ENCODE measurements at regions not wholly inside any gene's neighbourhood (a gene's known extent, or its start where the extent isn't known, plus 50 kb on each side); places are given as distances from the start of the nearest gene placed in this dataset.

- TF ChIP-seq CTCF (IDR thresholded peaks at IDR 0.05; ENCODE audit: extremely low read depth, missing control alignments), result no peak
- no peak for DNase-seq (ENCODE audit: low spot score)
Observed at GRCh38 chr10:129305046-129305445, 162.0 kb upstream of the MGMT start.

- no peak for TF ChIP-seq CTCF (IDR thresholded peaks at IDR 0.05; ENCODE audit: extremely low read depth, missing control alignments)
- no peak for DNase-seq (ENCODE audit: low spot score)
Observed at GRCh38 chr10:129307141-129307540, 159.9 kb upstream of the MGMT start.

GRCh38 chr10:129308953-129309564 is 158.0 kb upstream of the MGMT start:
- no peak for DNase-seq (ENCODE audit: low spot score)
- no peak for TF ChIP-seq CTCF (IDR thresholded peaks at IDR 0.05; ENCODE audit: extremely low read depth, missing control alignments)

- no peak for TF ChIP-seq CTCF (IDR thresholded peaks at IDR 0.05; ENCODE audit: extremely low read depth, missing control alignments)
- DNase-seq (ENCODE audit: low spot score), result no peak
Observed at GRCh38 chr10:129309565-129309964, 157.5 kb upstream of the MGMT start.

GRCh38 chr10:129310881-129311280 is 156.2 kb upstream of the MGMT start:
- no peak for TF ChIP-seq CTCF (IDR thresholded peaks at IDR 0.05; ENCODE audit: extremely low read depth, missing control alignments)
- DNase-seq (ENCODE audit: low spot score), result no peak

GRCh38 chr10:129319934-129320333 is 147.1 kb upstream of the MGMT start:
- no peak for TF ChIP-seq CTCF (IDR thresholded peaks at IDR 0.05; ENCODE audit: extremely low read depth, missing control alignments)
- DNase-seq (ENCODE audit: low spot score), result no peak

GRCh38 chr10:129320340-129320739 is 146.7 kb upstream of the MGMT start:
- TF ChIP-seq CTCF (IDR thresholded peaks at IDR 0.05; ENCODE audit: extremely low read depth, missing control alignments), result no peak
- no peak for DNase-seq (ENCODE audit: low spot score)
